GM19099 (cell line): ENCODE measurements at regions not wholly inside any gene's neighbourhood (a gene's known extent, or its start where the extent isn't known, plus 50 kb on each side); places are given as distances from the start of the nearest gene placed in this dataset.

Source experiments
- POLR2A ChIP-seq: IDR thresholded peaks from 3 replicates; pipeline ENCODE4 v1.6.1; 2011; ENCODE audit warnings: low read depth; ENCODE audit not compliant: insufficient read length; ENCODE audit errors: extremely low read depth

- TF ChIP-seq POLR2A = no peak
Measured at GRCh38 chr5:74272024-74272775, 368.3 kb downstream of the ENC1 start.

- TF ChIP-seq POLR2A = no peak
Measured at GRCh38 chr5:74268297-74268696, 372.2 kb downstream of the ENC1 start.

GRCh38 chr5:74266836-74267235 lies 373.7 kb downstream of the ENC1 start:
- TF ChIP-seq POLR2A = no peak

- no peak for TF ChIP-seq POLR2A
Measured at GRCh38 chr5:74266132-74266531, 374.4 kb downstream of the ENC1 start.

- TF ChIP-seq POLR2A = no peak
Measured at GRCh38 chr5:74262544-74263207, 377.9 kb downstream of the ENC1 start.

GRCh38 chr5:74261866-74262265 lies 378.7 kb downstream of the ENC1 start:
- no peak for TF ChIP-seq POLR2A

GRCh38 chr5:74261421-74261820 lies 379.1 kb downstream of the ENC1 start:
- TF ChIP-seq POLR2A = no peak

- no peak for TF ChIP-seq POLR2A
Measured at GRCh38 chr5:74259572-74259971, 381.0 kb downstream of the ENC1 start.

- no peak for TF ChIP-seq POLR2A
Measured at GRCh38 chr5:74258314-74258665, 382.2 kb downstream of the ENC1 start.

GRCh38 chr5:74257645-74258313 lies 382.7 kb downstream of the ENC1 start:
- no peak for TF ChIP-seq POLR2A

- no peak for TF ChIP-seq POLR2A
Measured at GRCh38 chr5:74257060-74257527, 383.4 kb downstream of the ENC1 start.

GRCh38 chr5:74255692-74256392 lies 384.7 kb downstream of the ENC1 start:
- no peak for TF ChIP-seq POLR2A

GRCh38 chr5:74254257-74254656 lies 386.3 kb downstream of the ENC1 start:
- TF ChIP-seq POLR2A = no peak

- TF ChIP-seq POLR2A = no peak
Measured at GRCh38 chr5:74252044-74252443, 388.5 kb downstream of the ENC1 start.
